ENCODE measurements at regions not wholly inside any gene's neighbourhood (a gene's known extent, or its start where the extent isn't known, plus 50 kb on each side); places are given as distances from the start of the nearest gene placed in this dataset.

GRCh38 chr9:106120071-106120470, 425.7 kb downstream of the TMEM38B start:
- no peak for DNase-seq (ENCODE audit: low spot score)
- Histone ChIP-seq H3K27ac (no peak overlapping the region), H3K9me3 (no peaks in the 10 kb centered on the region), H3K4me3 (no peak overlapping the region), H3K36me3 (no peaks in the 10 kb centered on the region), H3K4me1 (ENCODE audit: control insufficient read depth in 1 of 2, low read depth in 2 of 2) (no peaks in the 10 kb centered on the region), H3K27me3 (replicated peaks; ENCODE audit: insufficient read depth) (no peaks in the 10 kb centered on the region)
- ATAC-seq (ENCODE audit: insufficient number of reproducible peaks, low FRiP score, low read depth) = no peak
- TF ChIP-seq, protein P1, sequence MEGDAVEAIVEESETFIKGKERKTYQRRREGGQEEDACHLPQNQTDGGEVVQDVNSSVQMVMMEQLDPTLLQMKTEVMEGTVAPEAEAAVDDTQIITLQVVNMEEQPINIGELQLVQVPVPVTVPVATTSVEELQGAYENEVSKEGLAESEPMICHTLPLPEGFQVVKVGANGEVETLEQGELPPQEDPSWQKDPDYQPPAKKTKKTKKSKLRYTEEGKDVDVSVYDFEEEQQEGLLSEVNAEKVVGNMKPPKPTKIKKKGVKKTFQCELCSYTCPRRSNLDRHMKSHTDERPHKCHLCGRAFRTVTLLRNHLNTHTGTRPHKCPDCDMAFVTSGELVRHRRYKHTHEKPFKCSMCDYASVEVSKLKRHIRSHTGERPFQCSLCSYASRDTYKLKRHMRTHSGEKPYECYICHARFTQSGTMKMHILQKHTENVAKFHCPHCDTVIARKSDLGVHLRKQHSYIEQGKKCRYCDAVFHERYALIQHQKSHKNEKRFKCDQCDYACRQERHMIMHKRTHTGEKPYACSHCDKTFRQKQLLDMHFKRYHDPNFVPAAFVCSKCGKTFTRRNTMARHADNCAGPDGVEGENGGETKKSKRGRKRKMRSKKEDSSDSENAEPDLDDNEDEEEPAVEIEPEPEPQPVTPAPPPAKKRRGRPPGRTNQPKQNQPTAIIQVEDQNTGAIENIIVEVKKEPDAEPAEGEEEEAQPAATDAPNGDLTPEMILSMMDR (IDR thresholded peaks at IDR 0.05) = no peak

DNA sequence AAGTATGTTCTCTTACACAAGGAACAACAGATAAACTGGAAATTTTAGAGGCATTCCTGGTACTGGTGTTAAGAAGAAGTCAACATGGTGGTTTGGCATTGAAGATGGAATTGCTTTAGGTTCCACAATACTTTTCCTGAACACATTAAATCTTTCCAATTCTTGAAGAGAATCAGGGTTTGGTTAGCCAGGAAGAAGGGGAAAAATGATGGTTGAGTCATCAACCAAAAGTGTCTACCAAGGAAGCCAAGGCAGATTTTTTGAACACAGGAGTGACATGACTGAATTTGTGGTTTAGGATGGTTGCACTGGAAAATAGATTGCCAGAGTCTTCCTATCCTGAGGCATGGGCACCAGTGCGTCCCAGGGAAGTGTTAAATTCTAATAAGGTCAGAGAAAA, 433.4 kb downstream of the TMEM38B start:
- Histone ChIP-seq H3K27ac (no peak overlapping the region), H3K4me1 (ENCODE audit: control insufficient read depth in 1 of 2, low read depth in 2 of 2) (no peaks in the 10 kb centered on the region), H3K4me3 (no peak overlapping the region), H3K9me3 (no peaks in the 10 kb centered on the region), H3K27me3 (replicated peaks; ENCODE audit: insufficient read depth) (no peaks in the 10 kb centered on the region), H3K36me3 (no peaks in the 10 kb centered on the region)
- DNase-seq (ENCODE audit: low spot score) (no peak), ATAC-seq (ENCODE audit: insufficient number of reproducible peaks, low FRiP score, low read depth) (no peak)
- TF ChIP-seq, protein P1 (IDR thresholded peaks at IDR 0.05) = no peak

DNA sequence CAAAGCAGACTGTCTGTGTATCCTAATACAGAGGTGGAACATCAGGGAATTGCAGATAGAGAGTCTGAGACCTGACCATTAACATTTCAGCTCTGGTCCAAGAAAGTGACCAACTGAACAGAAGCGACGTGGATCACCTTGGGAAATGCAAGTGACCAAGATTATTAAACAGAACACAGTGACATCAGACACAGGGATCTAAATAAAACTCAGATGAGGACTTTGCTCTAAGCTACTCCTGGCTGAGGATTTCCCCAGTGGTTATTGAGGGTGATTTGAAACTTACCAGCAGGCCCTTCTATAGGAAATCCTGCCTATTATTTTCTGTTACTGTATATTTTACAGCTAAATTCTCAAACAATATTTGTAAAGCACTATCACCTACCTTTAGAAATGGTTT, 436.0 kb downstream of the TMEM38B start:
- no peak overlapping the region for H3K4me3 ChIP-seq
- TF ChIP-seq, protein P1 (IDR thresholded peaks at IDR 0.05) = no peak
- no peak overlapping the region for H3K27ac ChIP-seq
- no peaks in the 10 kb centered on the region for H3K9me3 ChIP-seq
- DNase-seq (ENCODE audit: low spot score) (no peak), ATAC-seq (ENCODE audit: insufficient number of reproducible peaks, low FRiP score, low read depth) (no peak)
- no peaks in the 10 kb centered on the region for H3K27me3 ChIP-seq (replicated peaks; ENCODE audit: insufficient read depth)
- no peaks in the 10 kb centered on the region for H3K4me1 ChIP-seq (ENCODE audit: control insufficient read depth in 1 of 2, low read depth in 2 of 2)
- H3K36me3 ChIP-seq = no peaks in the 10 kb centered on the region

DNA sequence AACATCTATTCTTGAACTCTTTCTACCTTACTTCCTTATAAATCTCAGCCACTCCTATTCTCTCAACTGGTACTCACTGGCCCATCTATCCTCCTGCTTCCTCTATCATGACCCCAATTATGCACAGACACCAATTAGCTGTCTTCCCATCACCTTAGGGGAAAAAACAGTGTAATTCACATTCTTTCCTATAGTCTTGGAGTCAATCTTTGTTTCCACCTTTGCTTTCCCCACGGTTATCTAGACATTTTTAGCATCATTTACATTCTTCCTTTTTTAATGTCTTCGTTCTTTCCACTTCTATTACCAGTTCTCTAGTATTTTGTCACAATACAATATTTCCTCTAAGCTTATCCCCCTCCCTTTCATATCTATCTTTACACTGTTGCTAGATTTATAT, 449.4 kb downstream of the TMEM38B start:
- no peaks in the 10 kb centered on the region for H3K27me3 ChIP-seq (replicated peaks; ENCODE audit: insufficient read depth)
- ATAC-seq (ENCODE audit: insufficient number of reproducible peaks, low FRiP score, low read depth) = no peak
- no peaks in the 10 kb centered on the region for H3K4me1 ChIP-seq (ENCODE audit: control insufficient read depth in 1 of 2, low read depth in 2 of 2)

GRCh38 chr9:106146066-106146840, 451.9 kb downstream of the TMEM38B start:
- Histone ChIP-seq H3K27me3 (replicated peaks; ENCODE audit: insufficient read depth) (no peaks in the 10 kb centered on the region), H3K27ac (no peak overlapping the region), H3K4me3 (no peak overlapping the region), H3K36me3 (no peaks in the 10 kb centered on the region), H3K9me3 (no peaks in the 10 kb centered on the region), H3K4me1 (ENCODE audit: control insufficient read depth in 1 of 2, low read depth in 2 of 2) (no peaks in the 10 kb centered on the region)
- ATAC-seq (ENCODE audit: insufficient number of reproducible peaks, low FRiP score, low read depth) (no peak), DNase-seq (ENCODE audit: low spot score) (no peak)
- TF ChIP-seq, protein P1 (IDR thresholded peaks at IDR 0.05) = no peak

More for the DNA sequence above, 449.4 kb downstream of the TMEM38B start:
- TF ChIP-seq, protein P1 (IDR thresholded peaks at IDR 0.05) = no peak
- Histone ChIP-seq H3K9me3 (no peaks in the 10 kb centered on the region), H3K27ac (no peak overlapping the region), H3K4me3 (no peak overlapping the region), H3K36me3 (no peaks in the 10 kb centered on the region)
- DNase-seq (ENCODE audit: low spot score) = no peak
